Hematopoietic multipotent progenitor cell treated with erythropoietin and hydrocortisone succinate and interleukin-3 and kit ligand, for 17 days (in vitro differentiated cells): ENCODE measurements at regions not wholly inside any gene's neighbourhood (a gene's known extent, or its start where the extent isn't known, plus 50 kb on each side); places are given as distances from the start of the nearest gene placed in this dataset.
"Not testable (repeated sequence)": the region's sequence is repeated elsewhere in the genome, so short reads cannot be mapped to it uniquely, and the experiment has no call there.

Experiments
- DNase-seq: peaks from one replicate; pipeline ENCODE4 v3.0.0-alpha.2; 2015; ENCODE audit warnings: low spot score

DNA sequence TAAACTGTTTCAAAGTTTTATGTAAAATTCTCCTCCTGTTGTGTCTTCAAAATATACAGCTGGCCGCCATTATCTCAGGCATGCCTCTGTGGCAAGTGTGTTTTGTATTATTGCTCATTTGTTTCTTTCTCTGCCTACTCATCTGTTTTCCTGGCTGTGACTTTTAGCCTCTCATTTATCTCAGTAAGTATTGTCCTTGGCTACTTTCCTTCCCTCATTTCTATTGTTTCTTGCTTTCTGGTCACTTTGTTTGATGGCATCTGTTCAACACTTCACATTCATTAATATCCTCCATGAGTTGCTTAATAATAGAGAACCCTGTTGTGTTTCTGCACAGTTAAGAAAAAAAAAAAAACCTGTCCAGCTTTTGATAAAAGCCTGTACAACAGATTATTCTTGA is 869.4 kb downstream of the PCDH17 start:
- no peak for DNase-seq

- DNase-seq = not testable (repeated sequence)
Measured at GRCh38 chr13:58504202-58504700, 872.7 kb downstream of the PCDH17 start.

GRCh38 chr13:58505262-58505920 is 873.8 kb downstream of the PCDH17 start:
- not testable (repeated sequence) for DNase-seq

- no peak for DNase-seq
Measured at GRCh38 chr13:58528351-58528750, 896.8 kb downstream of the PCDH17 start.

DNA sequence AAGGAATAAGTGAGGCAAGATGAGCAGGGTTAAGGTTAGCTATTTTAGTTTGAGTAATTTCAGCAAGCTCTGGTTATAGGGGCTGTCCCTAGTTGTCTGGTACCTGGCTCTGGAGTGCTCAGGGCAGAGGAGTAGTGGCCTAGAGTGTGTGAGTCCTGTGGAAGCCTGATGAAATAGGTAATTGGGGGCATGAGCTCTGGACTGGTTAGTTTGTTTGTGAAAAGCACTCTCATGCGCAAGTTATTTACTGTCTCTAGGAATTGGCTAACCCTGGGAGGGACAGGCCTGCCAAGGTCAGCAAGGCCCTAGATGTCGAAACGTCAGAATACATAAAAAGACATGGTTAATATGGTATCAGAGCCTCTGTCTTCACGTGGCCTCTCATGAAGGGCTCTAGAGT is 900.1 kb downstream of the PCDH17 start:
- no peak for DNase-seq

DNA sequence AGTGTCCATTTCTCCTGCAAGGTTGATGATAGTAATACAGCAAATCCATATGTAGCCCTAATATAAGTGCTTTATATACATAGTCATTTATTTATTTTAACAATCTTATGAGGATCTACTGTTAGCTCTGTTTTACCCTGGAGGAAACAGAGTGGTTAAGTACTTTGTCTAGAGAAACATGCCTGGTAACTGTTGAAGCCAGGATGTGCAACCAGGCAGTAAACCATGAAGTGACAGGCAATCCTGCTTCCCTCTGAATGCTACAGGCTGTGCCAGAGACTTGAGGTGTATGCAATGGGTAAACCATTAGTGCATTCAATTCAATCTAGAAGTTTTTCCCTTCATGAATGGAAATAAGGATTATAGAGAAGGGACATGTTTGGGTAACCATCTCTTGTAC is 911.0 kb downstream of the PCDH17 start:
- DNase-seq = no peak

GRCh38 chr13:58547419-58547818 is 915.9 kb downstream of the PCDH17 start:
- no peak for DNase-seq

- DNase-seq = no peak
Measured at GRCh38 chr13:58566176-58566575, 934.6 kb downstream of the PCDH17 start.

- DNase-seq = no peak
Measured at GRCh38 chr13:58573743-58574142, 942.2 kb downstream of the PCDH17 start.

- no peak for DNase-seq
Measured at GRCh38 chr13:58574791-58575190, 943.2 kb downstream of the PCDH17 start.

GRCh38 chr13:58579468-58579867 is 947.9 kb downstream of the PCDH17 start:
- DNase-seq = no peak

- DNase-seq = no peak
Measured at GRCh38 chr13:58583966-58584365, 952.4 kb downstream of the PCDH17 start.

DNA sequence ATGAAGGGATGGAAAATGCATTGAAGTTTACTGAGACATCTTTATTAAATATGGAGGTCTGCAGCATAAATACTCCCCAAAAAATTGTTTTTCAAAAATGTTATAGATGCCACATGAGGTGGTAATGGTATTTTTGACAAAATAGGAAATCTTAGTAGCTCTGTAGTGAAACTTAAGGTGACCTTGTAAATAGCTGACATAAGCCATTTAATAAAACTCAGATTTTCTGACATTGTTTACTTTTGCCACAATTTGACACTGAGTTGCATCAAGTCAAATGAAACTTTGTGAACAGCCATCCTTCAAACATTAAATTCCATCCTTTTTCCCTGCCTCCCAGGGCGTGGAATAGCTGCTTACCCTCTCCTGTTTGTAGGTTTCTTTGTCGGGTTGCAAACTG is 953.1 kb downstream of the PCDH17 start:
- DNase-seq = no peak

GRCh38 chr13:58587183-58587582 is 955.6 kb downstream of the PCDH17 start:
- DNase-seq = no peak

- no peak for DNase-seq
Measured at GRCh38 chr13:58592052-58592451, 960.5 kb downstream of the PCDH17 start.

- no peak for DNase-seq
Measured at GRCh38 chr13:58592786-58593185, 961.2 kb downstream of the PCDH17 start.

DNA sequence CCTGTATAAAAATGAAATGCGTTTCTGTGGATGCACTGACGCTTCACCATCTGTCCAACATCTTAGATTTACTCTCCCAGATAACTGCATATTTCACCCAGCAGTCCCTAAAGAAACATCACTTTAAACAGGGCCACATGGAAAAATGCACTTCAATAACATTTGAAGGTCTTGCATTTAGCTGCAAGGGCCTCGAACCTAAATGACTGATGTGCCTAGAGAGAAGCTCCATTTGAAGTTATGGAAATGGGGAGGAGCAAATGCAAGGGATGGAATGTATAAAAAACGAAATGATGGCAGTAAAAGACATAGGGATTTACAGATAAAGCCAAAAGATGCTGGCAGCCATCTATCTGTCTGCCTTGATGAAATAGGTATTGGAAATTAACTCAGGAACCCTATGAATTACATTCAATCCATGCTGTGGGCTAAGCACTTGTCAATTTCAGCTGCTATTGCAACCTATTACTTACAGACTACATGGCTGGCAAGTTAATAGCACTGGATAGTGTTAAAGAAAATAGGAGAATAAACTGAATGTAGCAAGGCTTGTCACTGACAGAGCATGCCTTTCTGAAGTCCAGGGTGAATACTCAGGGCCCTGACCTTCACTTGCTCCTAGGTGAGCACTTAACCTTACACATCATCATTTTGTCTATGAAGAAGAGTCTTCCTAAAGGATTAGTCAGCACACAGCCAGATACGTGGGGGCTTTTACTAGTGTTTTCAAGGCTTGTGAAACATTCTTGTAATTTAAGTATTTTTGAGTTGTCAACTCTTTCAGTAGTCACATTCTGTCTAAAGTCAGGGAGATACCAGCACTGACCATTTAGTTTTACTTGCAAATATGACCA is 963.4 kb downstream of the PCDH17 start:
- DNase-seq = no peak

DNA sequence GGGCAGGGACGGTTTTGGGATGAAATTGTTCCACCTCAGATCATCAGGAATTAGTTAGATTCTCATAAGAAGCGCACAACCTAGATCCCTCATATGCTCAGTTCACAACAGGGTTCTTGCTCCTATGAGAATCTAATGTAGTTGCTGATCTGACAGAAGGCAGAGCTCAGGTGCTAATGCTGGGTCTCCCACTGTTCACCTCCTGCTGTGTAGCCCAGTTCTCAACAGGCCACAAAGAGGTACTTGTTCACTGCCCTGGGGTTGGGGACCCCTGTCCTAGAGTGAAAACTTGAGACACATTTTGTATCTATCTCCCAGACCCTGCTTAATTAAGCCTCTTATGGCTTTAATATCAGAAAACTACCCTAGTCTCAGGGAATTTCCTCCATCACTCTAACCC is 966.0 kb downstream of the PCDH17 start:
- DNase-seq = no peak

GRCh38 chr13:58598241-58598640 is 966.7 kb downstream of the PCDH17 start:
- no peak for DNase-seq

GRCh38 chr13:58611117-58611516 is 979.6 kb downstream of the PCDH17 start:
- DNase-seq = no peak

- no peak for DNase-seq
Measured at GRCh38 chr13:58617880-58618665, 986.5 kb downstream of the PCDH17 start.

GRCh38 chr13:58619396-58620113 is 988.0 kb downstream of the PCDH17 start:
- no peak for DNase-seq
